ENCODE measurements at regions not wholly inside any gene's neighbourhood (a gene's known extent, or its start where the extent isn't known, plus 50 kb on each side); places are given as distances from the start of the nearest gene placed in this dataset.

GRCh38 chr14:39841088-39841487 lies 408.9 kb upstream of the FBXO33 start:
- H4K20me1 ChIP-seq (ENCODE audit: low read depth, low read length), result no peaks in the 10 kb centered on the region
- no peaks in the 10 kb centered on the region for H3K9me2 ChIP-seq (replicated peaks; ENCODE audit: insufficient read depth, low read length)
- no peaks in the 10 kb centered on the region for H3K9me3 ChIP-seq (ENCODE audit: insufficient read depth, low read length)
- TF ChIP-seq CTCF (IDR thresholded peaks at IDR 0.05; ENCODE audit: insufficient read depth, low read length, poor library complexity, severe bottlenecking) (no peak), EZH2phosphoT487 (conservative IDR thresholded peaks at IDR 0.05; ENCODE audit: low read length) (no peak)
- H3K27ac ChIP-seq (ENCODE audit: low read depth, low read length), result no peak overlapping the region
- H3K4me3 ChIP-seq (ENCODE audit: insufficient read depth, low read length, poor library complexity, severe bottlenecking), result no peak overlapping the region
- no peaks in the 10 kb centered on the region for H3F3A ChIP-seq (ENCODE audit: insufficient read depth)
- H3K9ac ChIP-seq (ENCODE audit: low read length), result no peak overlapping the region
- H3K79me2 ChIP-seq (ENCODE audit: insufficient read depth, low read length), result no peaks in the 10 kb centered on the region
- no peaks in the 10 kb centered on the region for H3K27me3 ChIP-seq (ENCODE audit: low read length)
- peak overlapping the region; percentile 43 for H2AFZ ChIP-seq (ENCODE audit: low read depth, low read length, severe bottlenecking)
- H3K36me3 ChIP-seq (ENCODE audit: low read length), result no peaks in the 10 kb centered on the region
- H3K4me2 ChIP-seq (ENCODE audit: low read depth, low read length, poor library complexity, severe bottlenecking), result no peak overlapping the region

- no peak overlapping the region for H2AFZ ChIP-seq (ENCODE audit: low read depth, low read length, severe bottlenecking)
- H3K4me3 ChIP-seq (ENCODE audit: insufficient read depth, low read length, poor library complexity, severe bottlenecking), result no peak overlapping the region
- H3K27ac ChIP-seq (ENCODE audit: low read depth, low read length), result no peak overlapping the region
- H4K20me1 ChIP-seq (ENCODE audit: low read depth, low read length), result no peaks in the 10 kb centered on the region
- H3K27me3 ChIP-seq (ENCODE audit: low read length), result no peaks in the 10 kb centered on the region
- no peaks in the 10 kb centered on the region for H3K9me3 ChIP-seq (ENCODE audit: insufficient read depth, low read length)
- H3K9ac ChIP-seq (ENCODE audit: low read length), result no peak overlapping the region
- TF ChIP-seq EZH2phosphoT487 (conservative IDR thresholded peaks at IDR 0.05; ENCODE audit: low read length), result no peak
- no peak for TF ChIP-seq CTCF (IDR thresholded peaks at IDR 0.05; ENCODE audit: insufficient read depth, low read length, poor library complexity, severe bottlenecking)
- no peaks in the 10 kb centered on the region for H3F3A ChIP-seq (ENCODE audit: insufficient read depth)
- H3K36me3 ChIP-seq (ENCODE audit: low read length), result no peaks in the 10 kb centered on the region
- no peaks in the 10 kb centered on the region for H3K9me2 ChIP-seq (replicated peaks; ENCODE audit: insufficient read depth, low read length)
- H3K79me2 ChIP-seq (ENCODE audit: insufficient read depth, low read length), result no peaks in the 10 kb centered on the region
- no peak overlapping the region for H3K4me2 ChIP-seq (ENCODE audit: low read depth, low read length, poor library complexity, severe bottlenecking)
Measured at GRCh38 chr14:39827901-39828655, 395.8 kb upstream of the FBXO33 start.

GRCh38 chr14:39812532-39813320 lies 380.5 kb upstream of the FBXO33 start:
- no peak for TF ChIP-seq CTCF (IDR thresholded peaks at IDR 0.05; ENCODE audit: insufficient read depth, low read length, poor library complexity, severe bottlenecking)
- no peak for TF ChIP-seq EZH2phosphoT487 (conservative IDR thresholded peaks at IDR 0.05; ENCODE audit: low read length)
- Histone ChIP-seq H2AFZ (ENCODE audit: low read depth, low read length, severe bottlenecking) (no peak overlapping the region), H3K36me3 (ENCODE audit: low read length) (no peaks in the 10 kb centered on the region), H3K4me3 (ENCODE audit: insufficient read depth, low read length, poor library complexity, severe bottlenecking) (no peak overlapping the region), H3K27me3 (ENCODE audit: low read length) (no peaks in the 10 kb centered on the region), H4K20me1 (ENCODE audit: low read depth, low read length) (no peaks in the 10 kb centered on the region), H3K27ac (ENCODE audit: low read depth, low read length) (no peak overlapping the region), H3F3A (ENCODE audit: insufficient read depth) (no peaks in the 10 kb centered on the region), H3K9me3 (ENCODE audit: insufficient read depth, low read length) (no peaks in the 10 kb centered on the region), H3K79me2 (ENCODE audit: insufficient read depth, low read length) (no peaks in the 10 kb centered on the region), H3K4me2 (ENCODE audit: low read depth, low read length, poor library complexity, severe bottlenecking) (no peak overlapping the region), H3K9ac (ENCODE audit: low read length) (no peak overlapping the region), H3K9me2 (replicated peaks; ENCODE audit: insufficient read depth, low read length) (no peaks in the 10 kb centered on the region)
